GM20000 (cell line): ENCODE measurements at regions not wholly inside any gene's neighbourhood (a gene's known extent, or its start where the extent isn't known, plus 50 kb on each side); places are given as distances from the start of the nearest gene placed in this dataset.

Experiments used
- DNase-seq: peaks from one replicate; pipeline ENCODE4 v3.0.0; 2012; ENCODE audit warnings: low spot score
- CTCF ChIP-seq: IDR thresholded peaks from 2 replicates; pipeline ENCODE4 v1.5.1; 2012; ENCODE audit warnings: mild to moderate bottlenecking, control low read depth; ENCODE audit errors: extremely low read depth, missing control alignments

- no peak for DNase-seq
- no peak for TF ChIP-seq CTCF
These were observed 50.1 kb upstream of the ASAP2 start for GRCh38 chr2:9156483-9156882.

DNA sequence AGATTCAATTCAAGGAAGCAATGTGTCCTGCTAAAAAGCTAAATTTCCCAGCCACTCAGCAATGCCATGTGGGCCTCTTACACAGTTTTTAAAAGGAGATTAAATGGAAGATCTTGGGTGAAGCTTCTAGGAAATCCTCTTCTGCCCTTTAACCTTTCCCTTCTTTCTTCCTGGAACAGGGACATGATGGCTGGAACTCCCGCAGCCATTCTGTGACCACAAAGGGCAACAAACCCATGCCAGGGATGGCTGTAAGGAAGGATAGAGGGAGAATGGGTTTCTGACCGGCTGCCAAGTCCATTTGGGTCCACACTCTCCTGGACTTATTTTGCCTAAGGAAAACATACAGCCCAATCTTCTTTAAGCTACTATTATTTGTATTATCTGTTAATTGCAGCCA is 52.6 kb upstream of the ASAP2 start:
- TF ChIP-seq CTCF: no peak
- no peak for DNase-seq

- TF ChIP-seq CTCF: no peak
- no peak for DNase-seq
These were observed 53.0 kb upstream of the ASAP2 start for GRCh38 chr2:9153643-9153980.

- no peak for DNase-seq
- no peak for TF ChIP-seq CTCF
These were observed 53.5 kb upstream of the ASAP2 start for GRCh38 chr2:9152975-9153642.

DNA sequence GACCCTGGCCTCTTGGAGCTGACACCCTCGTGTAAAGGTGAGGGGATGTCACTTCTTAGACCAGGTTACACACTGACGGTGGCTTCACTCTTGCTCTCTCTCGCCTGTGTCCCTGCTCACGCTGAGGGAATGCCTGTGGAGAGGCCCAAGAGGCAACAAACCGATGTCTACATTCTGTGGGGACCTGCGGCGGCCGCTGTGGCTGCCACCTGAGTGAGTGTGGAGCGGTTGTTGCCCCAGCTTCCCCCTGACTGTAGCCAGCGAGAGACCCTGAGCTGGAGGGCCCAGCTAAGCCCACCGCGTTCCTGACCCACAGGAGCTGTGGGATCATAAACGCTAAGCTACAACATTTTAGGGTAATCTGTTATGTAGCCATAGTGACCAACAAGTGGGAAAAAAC is 55.7 kb upstream of the ASAP2 start:
- DNase-seq: no peak
- no peak for TF ChIP-seq CTCF

- no peak for TF ChIP-seq CTCF
- DNase-seq: no peak
These were observed 56.1 kb upstream of the ASAP2 start for GRCh38 chr2:9150568-9150900.

- no peak for DNase-seq
- no peak for TF ChIP-seq CTCF
These were observed 56.7 kb upstream of the ASAP2 start for GRCh38 chr2:9149726-9150567.
